Neural cell (in vitro differentiated cells): ENCODE measurements at regions not wholly inside any gene's neighbourhood (a gene's known extent, or its start where the extent isn't known, plus 50 kb on each side); places are given as distances from the start of the nearest gene placed in this dataset.

Source experiments
- H2AFZ ChIP-seq: fragments of 200-600, 300-800 bp; sonication (generic), shearing (Covaris generic); 2 replicates; pipeline ENCODE4 v1.6.0; 2014; ENCODE audit warnings: low read depth, mild to moderate bottlenecking, antibody characterized with exemption, low read length, moderate library complexity
- H3F3A ChIP-seq: fragments of 200-600 bp; shearing (Covaris generic); 2 replicates; pipeline ENCODE4 v1.6.1; 2016; ENCODE audit warnings: mild to moderate bottlenecking, moderate library complexity, mixed read lengths, antibody characterized with exemption, low read length; ENCODE audit not compliant: insufficient read depth, poor library complexity, severe bottlenecking
- H3K27ac ChIP-seq: fragments of 200-600, 300-800 bp; sonication (generic), shearing (Covaris generic); 2 replicates; pipeline ENCODE4 v1.5.1; 2014; ENCODE audit warnings: mild to moderate bottlenecking, low read length, moderate library complexity
- H3K27me3 ChIP-seq: fragments of 300-800, 200-600 bp; sonication (generic), shearing (Covaris generic); 2 replicates; pipeline ENCODE4 v1.6.0; 2014; ENCODE audit warnings: mild to moderate bottlenecking, low read depth, low read length, moderate library complexity; ENCODE audit not compliant: insufficient read depth
- H3K36me3 ChIP-seq: fragments of 300-800, 200-600 bp; sonication (generic), shearing (Covaris generic); 2 replicates; pipeline ENCODE4 v1.5.1; 2014; ENCODE audit warnings: mild to moderate bottlenecking, antibody characterized with exemption, low read length, moderate library complexity; ENCODE audit not compliant: insufficient read depth
- H3K4me2 ChIP-seq: fragments of 300-800, 200-600 bp; sonication (generic), shearing (Covaris generic); 2 replicates; pipeline ENCODE4 v1.6.0; 2014; ENCODE audit warnings: mild to moderate bottlenecking, low read length
- H3K4me3 ChIP-seq: fragments of 300-800, 200-600 bp; sonication (generic), shearing (Covaris generic); 2 replicates; pipeline ENCODE4 v1.5.1; 2014; ENCODE audit warnings: mild to moderate bottlenecking, low read length, moderate library complexity
- H3K79me2 ChIP-seq: fragments of 200-600 bp; shearing (Covaris generic); replicated peaks from 2 replicates; pipeline ENCODE4 v1.6.0; 2014; ENCODE audit warnings: mild to moderate bottlenecking, low read length, moderate library complexity; ENCODE audit not compliant: insufficient read depth
- H3K9ac ChIP-seq: fragments of 300-800, 200-600 bp; sonication (generic), shearing (Covaris generic); 2 replicates; pipeline ENCODE4 v1.6.1; 2016; ENCODE audit warnings: mild to moderate bottlenecking, low read length, mixed read lengths
- H3K9me2 ChIP-seq: fragments of 200-600 bp; shearing (Covaris generic); 2 replicates; pipeline ENCODE4 v1.6.1; 2016; ENCODE audit warnings: mild to moderate bottlenecking, low read length, mixed read lengths; ENCODE audit not compliant: insufficient read depth
- H3K9me3 ChIP-seq: fragments of 200-600, 300-800 bp; sonication (generic), shearing (Covaris generic); 2 replicates; pipeline ENCODE4 v1.6.1; 2016; ENCODE audit warnings: mild to moderate bottlenecking, mixed run types, low read length, moderate library complexity, mixed read lengths
- H4K20me1 ChIP-seq: fragments of 200-600 bp; shearing (Covaris generic); 2 replicates; pipeline ENCODE4 v1.6.1; 2016; ENCODE audit warnings: mild to moderate bottlenecking, mixed run types; ENCODE audit not compliant: insufficient read depth
- CTCF ChIP-seq: fragments of 450-650 bp; IDR thresholded peaks from 2 replicates; pipeline ENCODE4 v1.5.1; 2014; ENCODE audit warnings: antibody characterized with exemption, mild to moderate bottlenecking, moderate library complexity; ENCODE audit not compliant: poor library complexity, severe bottlenecking
- EP300 ChIP-seq: fragments of 450-650 bp; conservative IDR thresholded peaks from 2 replicates; pipeline ENCODE4 v1.6.1; 2014; ENCODE audit warnings: antibody characterized with exemption, mild to moderate bottlenecking, moderate library complexity; ENCODE audit not compliant: poor library complexity, severe bottlenecking
- EZH2 ChIP-seq: fragments of 200-600, 300-800 bp; shearing (Covaris generic), sonication (generic); IDR thresholded peaks from 2 replicates; pipeline ENCODE4 v1.6.1; 2014; ENCODE audit warnings: antibody characterized with exemption, low read length, borderline replicate concordance, mild to moderate bottlenecking; ENCODE audit not compliant: insufficient read depth, poor library complexity, severe bottlenecking
- MXI1 ChIP-seq: fragments of 450-650 bp; conservative IDR thresholded peaks from 2 replicates; pipeline ENCODE4 v1.6.1; 2014; ENCODE audit warnings: antibody characterized with exemption, mild to moderate bottlenecking; ENCODE audit not compliant: poor library complexity, severe bottlenecking
- POLR2AphosphoS5 ChIP-seq: IDR thresholded peaks from 2 replicates; pipeline ENCODE4 v1.6.1; 2012
- RAD21 ChIP-seq: fragments of 450-650 bp; conservative IDR thresholded peaks from 2 replicates; pipeline ENCODE4 v1.6.1; 2014; ENCODE audit warnings: antibody characterized with exemption, mild to moderate bottlenecking, moderate library complexity
- SMC3 ChIP-seq: fragments of 450-650 bp; conservative IDR thresholded peaks from 2 replicates; pipeline ENCODE4 v1.6.1; 2014; ENCODE audit warnings: antibody characterized with exemption, mild to moderate bottlenecking, moderate library complexity; ENCODE audit not compliant: poor library complexity
- TAF1 ChIP-seq: IDR thresholded peaks from 2 replicates; pipeline ENCODE4 v1.6.1; 2012; ENCODE audit warnings: low read depth
- TF ChIP-seq, protein P1 (sequence below): IDR thresholded peaks from 2 replicates; pipeline ENCODE4 v1.6.1; 2012; ENCODE audit warnings: borderline replicate concordance

GRCh38 chr10:123323884-123324283 lies 169.7 kb downstream of the BUB3 start:
- H3K9ac ChIP-seq: no peak overlapping the region
- H3F3A ChIP-seq: no peaks in the 10 kb centered on the region
- TF ChIP-seq TAF1: no peak
- TF ChIP-seq MXI1: no peak
- TF ChIP-seq SMC3: no peak
- no peak for TF ChIP-seq EZH2
- no peak for TF ChIP-seq POLR2AphosphoS5
- no peak for TF ChIP-seq RAD21
- no peak for TF ChIP-seq CTCF
- TF ChIP-seq EP300: no peak
- TF ChIP-seq, protein P1, sequence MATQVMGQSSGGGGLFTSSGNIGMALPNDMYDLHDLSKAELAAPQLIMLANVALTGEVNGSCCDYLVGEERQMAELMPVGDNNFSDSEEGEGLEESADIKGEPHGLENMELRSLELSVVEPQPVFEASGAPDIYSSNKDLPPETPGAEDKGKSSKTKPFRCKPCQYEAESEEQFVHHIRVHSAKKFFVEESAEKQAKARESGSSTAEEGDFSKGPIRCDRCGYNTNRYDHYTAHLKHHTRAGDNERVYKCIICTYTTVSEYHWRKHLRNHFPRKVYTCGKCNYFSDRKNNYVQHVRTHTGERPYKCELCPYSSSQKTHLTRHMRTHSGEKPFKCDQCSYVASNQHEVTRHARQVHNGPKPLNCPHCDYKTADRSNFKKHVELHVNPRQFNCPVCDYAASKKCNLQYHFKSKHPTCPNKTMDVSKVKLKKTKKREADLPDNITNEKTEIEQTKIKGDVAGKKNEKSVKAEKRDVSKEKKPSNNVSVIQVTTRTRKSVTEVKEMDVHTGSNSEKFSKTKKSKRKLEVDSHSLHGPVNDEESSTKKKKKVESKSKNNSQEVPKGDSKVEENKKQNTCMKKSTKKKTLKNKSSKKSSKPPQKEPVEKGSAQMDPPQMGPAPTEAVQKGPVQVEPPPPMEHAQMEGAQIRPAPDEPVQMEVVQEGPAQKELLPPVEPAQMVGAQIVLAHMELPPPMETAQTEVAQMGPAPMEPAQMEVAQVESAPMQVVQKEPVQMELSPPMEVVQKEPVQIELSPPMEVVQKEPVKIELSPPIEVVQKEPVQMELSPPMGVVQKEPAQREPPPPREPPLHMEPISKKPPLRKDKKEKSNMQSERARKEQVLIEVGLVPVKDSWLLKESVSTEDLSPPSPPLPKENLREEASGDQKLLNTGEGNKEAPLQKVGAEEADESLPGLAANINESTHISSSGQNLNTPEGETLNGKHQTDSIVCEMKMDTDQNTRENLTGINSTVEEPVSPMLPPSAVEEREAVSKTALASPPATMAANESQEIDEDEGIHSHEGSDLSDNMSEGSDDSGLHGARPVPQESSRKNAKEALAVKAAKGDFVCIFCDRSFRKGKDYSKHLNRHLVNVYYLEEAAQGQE: no peak

GRCh38 chr10:123325663-123326190 lies 171.5 kb downstream of the BUB3 start:
- Histone ChIP-seq H2AFZ (no peak overlapping the region), H3K9me2 (no peaks in the 10 kb centered on the region), H4K20me1 (no peaks in the 10 kb centered on the region), H3K9me3 (peaks cover 4% of the 10 kb centered on the region), H3K4me2 (no peak overlapping the region), H3K4me3 (no peak overlapping the region), H3K79me2 (no peaks in the 10 kb centered on the region), H3K9ac (no peak overlapping the region), H3K36me3 (no peaks in the 10 kb centered on the region), H3F3A (no peaks in the 10 kb centered on the region), H3K27ac (no peak overlapping the region), H3K27me3 (no peaks in the 10 kb centered on the region)
- no peak for TF ChIP-seq TAF1
- TF ChIP-seq, protein P1: no peak
- TF ChIP-seq CTCF: no peak
- TF ChIP-seq EP300: no peak
- TF ChIP-seq EZH2: no peak
- TF ChIP-seq SMC3: no peak
- no peak for TF ChIP-seq RAD21
- no peak for TF ChIP-seq MXI1
- TF ChIP-seq POLR2AphosphoS5: no peak

More at GRCh38 chr10:123323884-123324283, 169.7 kb downstream of the BUB3 start:
- Histone ChIP-seq H3K27ac (no peak overlapping the region), H3K79me2 (no peaks in the 10 kb centered on the region), H2AFZ (no peak overlapping the region), H3K4me3 (no peak overlapping the region), H4K20me1 (no peaks in the 10 kb centered on the region), H3K9me3 (peaks cover 4% of the 10 kb centered on the region), H3K4me2 (no peak overlapping the region), H3K27me3 (no peaks in the 10 kb centered on the region), H3K9me2 (no peaks in the 10 kb centered on the region), H3K36me3 (no peaks in the 10 kb centered on the region)
